ENCODE measurements at regions not wholly inside any gene's neighbourhood (a gene's known extent, or its start where the extent isn't known, plus 50 kb on each side); places are given as distances from the start of the nearest gene placed in this dataset.

DNA sequence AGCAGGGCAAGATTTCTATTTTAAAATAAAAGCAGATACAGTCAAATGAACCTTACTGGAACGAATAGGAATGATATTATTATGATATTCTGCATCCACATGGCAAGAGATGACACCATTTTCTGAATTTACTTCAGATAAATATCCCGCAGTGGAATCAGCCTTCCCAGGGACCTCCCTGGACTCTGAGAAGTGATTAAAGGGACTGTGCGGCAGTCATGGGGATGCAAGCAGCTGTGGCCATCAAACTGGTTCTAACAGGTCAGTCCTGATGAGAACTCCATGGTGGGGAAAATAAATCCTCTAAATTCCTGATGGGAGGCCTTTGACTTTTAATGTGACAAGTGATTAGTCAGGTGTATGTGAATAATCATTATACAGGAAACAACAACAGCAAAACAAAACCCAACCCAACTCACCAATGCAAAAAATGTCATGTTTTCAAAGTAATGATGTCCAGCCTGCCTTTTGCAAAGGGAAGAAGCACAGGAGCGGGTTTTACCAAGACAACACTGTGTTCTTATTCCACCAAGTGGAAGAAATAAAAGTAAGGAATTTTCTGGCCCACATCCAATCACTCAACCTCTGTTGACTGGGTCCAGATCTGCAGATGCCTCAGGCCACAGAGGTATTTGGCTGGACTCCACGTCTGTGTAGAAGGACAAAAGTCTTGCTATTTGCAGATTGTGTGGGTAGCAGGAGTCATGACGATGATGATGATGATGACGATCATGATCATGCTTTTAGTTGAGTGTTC lies 61.9 kb upstream of the CITED2 start:
- no peaks in the 10 kb centered on the region for H3F3A ChIP-seq (ENCODE audit: insufficient read depth, low read length, poor library complexity, severe bottlenecking)
- no peak overlapping the region for H2AFZ ChIP-seq (ENCODE audit: low read depth, low read length)
- no peak overlapping the region for H3K9ac ChIP-seq (ENCODE audit: low read length)
- TF ChIP-seq CTCF (IDR thresholded peaks at IDR 0.05; ENCODE audit: poor library complexity, severe bottlenecking) (no peak), POLR2AphosphoS5 (IDR thresholded peaks at IDR 0.05) (no peak), RAD21 (conservative IDR thresholded peaks at IDR 0.05) (no peak), TAF1 (IDR thresholded peaks at IDR 0.05; ENCODE audit: low read depth) (no peak), SMC3 (conservative IDR thresholded peaks at IDR 0.05; ENCODE audit: poor library complexity) (no peak), EP300 (conservative IDR thresholded peaks at IDR 0.05; ENCODE audit: poor library complexity, severe bottlenecking) (no peak), REST (IDR thresholded peaks at IDR 0.05; ENCODE audit: borderline replicate concordance) (no peak), MXI1 (conservative IDR thresholded peaks at IDR 0.05; ENCODE audit: poor library complexity, severe bottlenecking) (no peak), EZH2 (IDR thresholded peaks at IDR 0.05; ENCODE audit: borderline replicate concordance, insufficient read depth, low read length, poor library complexity, severe bottlenecking) (no peak)
- no peaks in the 10 kb centered on the region for H3K9me2 ChIP-seq (ENCODE audit: insufficient read depth, low read length)
- H3K4me2 ChIP-seq (ENCODE audit: low read length), result no peak overlapping the region
- no peaks in the 10 kb centered on the region for H4K20me1 ChIP-seq (ENCODE audit: insufficient read depth)
- no peak overlapping the region for H3K4me3 ChIP-seq (ENCODE audit: low read length)
- no peak overlapping the region for H3K27ac ChIP-seq (ENCODE audit: low read length)
- no peaks in the 10 kb centered on the region for H3K79me2 ChIP-seq (replicated peaks; ENCODE audit: insufficient read depth, low read length)
- no peaks in the 10 kb centered on the region for H3K36me3 ChIP-seq (ENCODE audit: insufficient read depth, low read length)
- H3K9me3 ChIP-seq (ENCODE audit: low read length), result no peaks in the 10 kb centered on the region
- H3K27me3 ChIP-seq (ENCODE audit: insufficient read depth, low read depth, low read length), result no peaks in the 10 kb centered on the region

- Histone ChIP-seq H3K36me3 (ENCODE audit: insufficient read depth, low read length) (no peaks in the 10 kb centered on the region), H3F3A (ENCODE audit: insufficient read depth, low read length, poor library complexity, severe bottlenecking) (no peaks in the 10 kb centered on the region), H3K9me3 (ENCODE audit: low read length) (no peaks in the 10 kb centered on the region), H4K20me1 (ENCODE audit: insufficient read depth) (no peaks in the 10 kb centered on the region), H3K27me3 (ENCODE audit: insufficient read depth, low read depth, low read length) (no peaks in the 10 kb centered on the region), H3K27ac (ENCODE audit: low read length) (no peak overlapping the region), H2AFZ (ENCODE audit: low read depth, low read length) (no peak overlapping the region), H3K4me2 (ENCODE audit: low read length) (no peak overlapping the region), H3K79me2 (replicated peaks; ENCODE audit: insufficient read depth, low read length) (no peaks in the 10 kb centered on the region), H3K9me2 (ENCODE audit: insufficient read depth, low read length) (no peaks in the 10 kb centered on the region), H3K4me3 (ENCODE audit: low read length) (no peak overlapping the region), H3K9ac (ENCODE audit: low read length) (no peak overlapping the region)
- no peak for TF ChIP-seq EZH2 (IDR thresholded peaks at IDR 0.05; ENCODE audit: borderline replicate concordance, insufficient read depth, low read length, poor library complexity, severe bottlenecking)
- TF ChIP-seq TAF1 (IDR thresholded peaks at IDR 0.05; ENCODE audit: low read depth), result no peak
- no peak for TF ChIP-seq RAD21 (conservative IDR thresholded peaks at IDR 0.05)
- TF ChIP-seq REST (IDR thresholded peaks at IDR 0.05; ENCODE audit: borderline replicate concordance), result no peak
- no peak for TF ChIP-seq MXI1 (conservative IDR thresholded peaks at IDR 0.05; ENCODE audit: poor library complexity, severe bottlenecking)
- TF ChIP-seq POLR2AphosphoS5 (IDR thresholded peaks at IDR 0.05), result no peak
- TF ChIP-seq EP300 (conservative IDR thresholded peaks at IDR 0.05; ENCODE audit: poor library complexity, severe bottlenecking), result no peak
- TF ChIP-seq CTCF (IDR thresholded peaks at IDR 0.05; ENCODE audit: poor library complexity, severe bottlenecking), result no peak
- no peak for TF ChIP-seq SMC3 (conservative IDR thresholded peaks at IDR 0.05; ENCODE audit: poor library complexity)
Observed at GRCh38 chr6:139433631-139434419, 59.4 kb upstream of the CITED2 start.

Measured in neural cell (in vitro differentiated cells).